Lower lobe of right lung (tissue), 2 donors: ENCODE measurements at regions not wholly inside any gene's neighbourhood (a gene's known extent, or its start where the extent isn't known, plus 50 kb on each side); places are given as distances from the start of the nearest gene placed in this dataset.

Source experiments
- ATAC-seq, 2 donors: fragments of 200-7000 bp; cut with Tn5 transposase; one replicate each; pipeline ENCODE4 v1.9.1; 2020 to 2022; ENCODE audit warnings: mild to moderate bottlenecking in 2 of 2, moderate library complexity in 2 of 2
- DNase-seq: peaks from one replicate; pipeline ENCODE4 v3.0.0-alpha.2; 2020
- H3K27ac ChIP-seq: fragments of 200-600 bp; one replicate; pipeline ENCODE4 v1.8.0; 2022
- H3K27me3 ChIP-seq: fragments of 200-600 bp; one replicate; pipeline ENCODE4 v1.8.0; 2022; ENCODE audit warnings: low read depth
- H3K36me3 ChIP-seq: fragments of 200-600 bp; one replicate; pipeline ENCODE4 v1.8.0; 2022; ENCODE audit warnings: mild to moderate bottlenecking
- H3K4me1 ChIP-seq: fragments of 200-600 bp; one replicate; pipeline ENCODE4 v1.8.0; 2022
- H3K4me3 ChIP-seq: fragments of 200-600 bp; one replicate; pipeline ENCODE4 v1.8.0; 2022; ENCODE audit warnings: mild to moderate bottlenecking
- H3K9me3 ChIP-seq: fragments of 200-600 bp; one replicate; pipeline ENCODE4 v1.8.0; 2022
- CTCF ChIP-seq: fragments of 200-600 bp; IDR thresholded peaks from one replicate; pipeline ENCODE4 v1.8.0; 2022; ENCODE audit warnings: antibody characterized with exemption, mild to moderate bottlenecking
- intact Hi-C: fragments of 100-400 bp; cut with DNase I; formaldehyde crosslinking; loops from one replicate; pipeline ENCODE4 v1.11.0; 2022
- donor health status: DM: no; HTN: yes; CAD: no; lungs with severe emphysema.

- H3K27ac ChIP-seq = no peak overlapping the region
- DNase-seq (no peak), ATAC-seq (no peak)
- H3K36me3 ChIP-seq = no peaks in the 10 kb centered on the region
- TF ChIP-seq CTCF = no peak
- H3K9me3 ChIP-seq = no peaks in the 10 kb centered on the region
- H3K27me3 ChIP-seq = no peaks in the 10 kb centered on the region
- no peak overlapping the region for H3K4me3 ChIP-seq
- intact Hi-C loops = no loop called here
- H3K4me1 ChIP-seq = no peaks in the 10 kb centered on the region
These were observed 136.2 kb upstream of the F3 start for GRCh38 chr1:94677714-94678113.

GRCh38 chr1:94677087-94677486 is 135.5 kb upstream of the F3 start:
- no peaks in the 10 kb centered on the region for H3K27me3 ChIP-seq
- no peak overlapping the region for H3K27ac ChIP-seq
- DNase-seq = no peak
- intact Hi-C loops = no loop called here
- ATAC-seq = no peak
- no peak overlapping the region for H3K4me3 ChIP-seq
- H3K36me3 ChIP-seq = no peaks in the 10 kb centered on the region
- no peaks in the 10 kb centered on the region for H3K4me1 ChIP-seq
- no peaks in the 10 kb centered on the region for H3K9me3 ChIP-seq
- TF ChIP-seq CTCF = no peak

- intact Hi-C loops = no loop called here
These were observed 135.1 kb upstream of the F3 start for GRCh38 chr1:94676686-94677085.

GRCh38 chr1:94675373-94675772 is 133.8 kb upstream of the F3 start:
- no peak for TF ChIP-seq CTCF
- H3K27ac ChIP-seq = no peak overlapping the region
- DNase-seq (no peak), ATAC-seq (no peak)
- H3K36me3 ChIP-seq = no peaks in the 10 kb centered on the region
- H3K4me3 ChIP-seq = no peak overlapping the region
- H3K27me3 ChIP-seq = no peaks in the 10 kb centered on the region
- H3K9me3 ChIP-seq = no peaks in the 10 kb centered on the region
- H3K4me1 ChIP-seq = no peaks in the 10 kb centered on the region
- intact Hi-C loops = no loop called here

More at GRCh38 chr1:94676686-94677085, 135.1 kb upstream of the F3 start:
- H3K27me3 ChIP-seq = no peaks in the 10 kb centered on the region
- no peaks in the 10 kb centered on the region for H3K36me3 ChIP-seq
- H3K27ac ChIP-seq = no peak overlapping the region
- H3K4me3 ChIP-seq = no peak overlapping the region
- peak; percentile 51 for DNase-seq
- no peaks in the 10 kb centered on the region for H3K9me3 ChIP-seq
- no peak for TF ChIP-seq CTCF
- ATAC-seq = no peak
- no peaks in the 10 kb centered on the region for H3K4me1 ChIP-seq

GRCh38 chr1:94674876-94675275 is 133.3 kb upstream of the F3 start:
- Histone ChIP-seq H3K27me3 (no peaks in the 10 kb centered on the region), H3K9me3 (no peaks in the 10 kb centered on the region), H3K27ac (no peak overlapping the region), H3K36me3 (no peaks in the 10 kb centered on the region), H3K4me3 (no peak overlapping the region), H3K4me1 (no peaks in the 10 kb centered on the region)
- DNase-seq (no peak), ATAC-seq (no peak)
- intact Hi-C loops = no loop called here
- TF ChIP-seq CTCF = no peak

- no peak overlapping the region for H3K27ac ChIP-seq
- DNase-seq (no peak), ATAC-seq (no peak)
- H3K27me3 ChIP-seq = no peaks in the 10 kb centered on the region
- intact Hi-C loops = no loop called here
- TF ChIP-seq CTCF = no peak
- no peak overlapping the region for H3K4me3 ChIP-seq
- no peaks in the 10 kb centered on the region for H3K9me3 ChIP-seq
- H3K4me1 ChIP-seq = no peaks in the 10 kb centered on the region
- no peaks in the 10 kb centered on the region for H3K36me3 ChIP-seq
These were observed 131.4 kb upstream of the F3 start for GRCh38 chr1:94672934-94673333.
